ENCODE measurements at regions not wholly inside any gene's neighbourhood (a gene's known extent, or its start where the extent isn't known, plus 50 kb on each side); places are given as distances from the start of the nearest gene placed in this dataset.
"Not testable (repeated sequence)": the region's sequence is repeated elsewhere in the genome, so short reads cannot be mapped to it uniquely, and the experiment has no call there.

DNA sequence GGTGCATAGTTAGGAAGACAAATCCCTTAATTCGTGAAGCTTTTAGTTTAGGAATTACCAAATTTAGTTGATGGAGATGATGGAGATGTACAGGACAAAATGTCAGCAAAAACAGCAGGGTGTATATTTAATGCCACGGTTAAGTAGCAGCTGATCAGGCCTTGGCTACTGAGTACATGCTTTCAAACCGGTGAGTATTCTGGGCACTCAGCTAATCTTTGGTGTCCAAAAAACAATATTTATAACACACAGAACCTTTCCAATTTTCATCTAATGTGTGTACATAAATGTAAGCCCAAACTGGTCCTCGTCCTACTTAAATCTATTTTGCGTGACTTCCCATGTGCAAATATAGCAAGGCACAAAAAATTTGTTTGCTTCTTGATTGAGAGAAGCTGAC is 703.4 kb upstream of the LINC00305 start:
- DNase-seq (ENCODE audit: low read depth) = no peak

GRCh38 chr18:64851726-64852125 is 702.8 kb upstream of the LINC00305 start:
- DNase-seq (ENCODE audit: low read depth) = no peak

DNA sequence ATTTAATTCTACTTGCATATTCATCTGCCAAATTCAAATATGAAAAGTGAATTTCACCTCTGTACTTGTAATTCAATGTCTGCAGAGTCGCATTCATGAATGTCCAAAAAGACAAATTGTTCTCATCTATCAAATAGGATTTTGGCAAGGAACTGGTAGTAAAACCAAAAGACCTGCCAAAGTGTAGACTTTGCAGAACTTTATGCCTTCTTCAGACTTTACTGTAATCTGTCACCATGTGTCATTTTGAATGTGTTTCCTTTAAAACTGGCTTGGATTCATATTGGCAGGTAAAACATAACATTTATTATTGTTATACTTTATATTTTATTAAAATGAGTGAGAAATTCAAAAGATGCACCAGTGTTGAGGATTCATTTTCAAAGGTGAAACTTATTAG is 701.9 kb upstream of the LINC00305 start:
- no peak for DNase-seq (ENCODE audit: low read depth)

DNA sequence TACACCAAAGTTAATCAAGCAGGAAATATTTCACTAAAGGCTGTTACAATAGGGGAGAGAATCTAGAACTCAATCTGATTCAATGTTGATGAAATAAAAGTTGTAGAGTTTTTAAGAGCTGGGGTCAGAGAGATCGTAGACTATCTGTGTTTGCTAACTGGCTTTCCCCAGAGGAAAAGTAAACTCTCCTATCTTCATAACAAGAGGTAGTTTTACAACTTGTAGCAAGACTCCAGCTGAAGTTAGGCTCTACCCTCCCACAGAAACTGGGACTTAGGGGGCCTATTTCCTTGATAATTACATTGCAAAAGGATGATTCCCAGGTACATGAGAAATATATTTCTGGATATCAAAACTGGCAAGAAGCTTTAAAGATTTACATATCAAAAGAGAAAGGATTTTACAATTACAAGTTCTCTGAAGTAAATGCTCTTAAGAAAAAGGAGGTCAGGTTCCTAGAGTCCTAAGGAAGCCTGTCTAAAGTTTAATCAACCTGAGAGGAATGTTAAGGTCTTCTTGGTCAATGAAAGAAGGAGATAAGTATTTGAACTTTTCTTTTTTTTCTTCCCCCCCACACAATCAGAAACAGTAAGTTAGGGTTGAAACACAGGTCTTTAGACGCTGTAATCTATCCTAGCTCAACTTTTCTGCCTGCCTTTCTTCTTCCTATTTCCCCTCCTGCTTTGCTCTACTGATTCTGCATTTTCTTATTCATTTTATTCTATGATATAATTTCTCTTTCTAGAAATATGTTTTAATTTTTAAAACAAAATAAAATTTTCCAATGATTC is 692.2 kb upstream of the LINC00305 start:
- DNase-seq (ENCODE audit: low read depth) = no peak

DNA sequence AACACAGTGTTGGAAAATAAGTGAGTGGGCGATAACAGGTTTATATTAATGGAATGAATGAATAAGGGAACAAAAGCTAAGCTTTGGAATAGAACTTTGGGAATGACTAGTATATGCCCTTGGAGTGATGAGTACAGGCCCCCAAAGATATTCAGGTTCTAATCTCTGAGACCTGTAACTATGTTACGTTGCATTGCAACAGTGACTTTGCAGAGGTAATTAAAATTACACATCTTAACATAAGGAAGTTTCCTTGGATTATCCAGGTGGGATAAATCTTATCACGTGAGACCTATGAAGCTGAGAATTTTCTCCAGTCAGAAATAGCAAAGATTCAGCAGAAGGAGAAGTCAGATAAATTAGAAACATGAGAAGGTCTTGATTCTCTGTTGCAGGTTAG is 661.5 kb upstream of the LINC00305 start:
- no peak for DNase-seq (ENCODE audit: low read depth)

DNA sequence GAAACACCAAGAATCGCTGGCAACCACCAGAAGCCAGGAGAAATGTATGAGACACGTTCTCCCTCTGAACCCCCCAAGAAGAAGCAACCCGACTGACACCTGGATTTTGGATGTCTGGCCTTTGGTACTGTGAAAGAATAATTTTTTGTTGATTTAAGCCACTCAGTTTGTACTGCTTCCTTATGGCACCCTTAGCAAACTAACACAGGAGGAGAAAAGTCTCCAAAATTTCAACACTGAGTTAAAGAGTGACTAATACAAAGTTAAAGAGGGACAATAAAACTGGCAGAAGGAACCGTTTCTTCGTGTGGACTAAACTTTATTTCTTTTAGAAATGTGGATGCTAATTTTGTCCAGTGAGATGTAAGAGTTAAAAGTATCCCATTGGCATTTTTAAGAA is 660.9 kb upstream of the LINC00305 start:
- no peak for DNase-seq (ENCODE audit: low read depth)

DNA sequence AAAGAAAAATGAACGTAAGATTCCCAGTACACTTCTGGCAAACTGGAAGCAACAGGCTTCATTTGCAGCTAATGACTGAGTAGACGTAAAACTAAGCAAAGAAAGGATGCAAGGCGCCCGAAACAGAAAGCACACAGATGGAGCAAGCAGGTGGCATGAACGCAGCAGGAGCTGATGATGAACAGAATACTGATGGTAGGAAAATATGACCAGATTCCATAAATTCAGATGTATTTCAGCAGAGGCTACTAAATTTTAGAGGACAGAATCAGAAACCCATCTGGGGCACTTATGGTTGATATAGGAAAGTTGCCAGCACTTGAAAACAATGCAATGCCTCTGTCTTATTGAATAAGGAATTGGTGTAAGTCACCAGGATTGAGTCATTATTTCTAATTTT is 658.7 kb upstream of the LINC00305 start:
- no peak for DNase-seq (ENCODE audit: low read depth)

- no peak for DNase-seq (ENCODE audit: low read depth)
Observed at GRCh38 chr18:64806691-64807090, 657.8 kb upstream of the LINC00305 start.

- no peak for DNase-seq (ENCODE audit: low read depth)
Observed at GRCh38 chr18:64806232-64806631, 657.3 kb upstream of the LINC00305 start.

- DNase-seq (ENCODE audit: low read depth) = no peak
Observed at GRCh38 chr18:64803471-64803870, 654.6 kb upstream of the LINC00305 start.

GRCh38 chr18:64800151-64800550 is 651.3 kb upstream of the LINC00305 start:
- no peak for DNase-seq (ENCODE audit: low read depth)

DNA sequence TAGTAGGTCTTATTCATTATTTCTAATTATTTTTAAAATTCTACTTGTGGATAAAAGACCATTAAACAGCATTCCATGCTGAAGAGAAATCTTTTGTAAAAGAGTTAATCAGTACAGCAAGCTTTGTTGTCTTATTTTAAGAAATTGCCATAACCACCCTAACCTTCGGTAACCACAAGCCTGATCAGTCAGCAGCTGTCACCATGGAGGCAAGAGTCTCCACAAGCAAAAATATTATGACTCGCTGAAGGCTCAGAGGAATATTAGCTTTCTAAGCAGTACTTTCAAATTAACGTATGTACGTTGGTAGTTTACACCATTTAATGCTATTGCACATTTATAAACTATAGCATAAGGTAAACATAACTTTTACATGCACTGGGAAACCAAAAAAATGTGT is 650.5 kb upstream of the LINC00305 start:
- no peak for DNase-seq (ENCODE audit: low read depth)

- no peak for DNase-seq (ENCODE audit: low read depth)
Observed at GRCh38 chr18:64791236-64791635, 642.3 kb upstream of the LINC00305 start.

- no peak for DNase-seq (ENCODE audit: low read depth)
Observed at GRCh38 chr18:64785686-64786085, 636.8 kb upstream of the LINC00305 start.

GRCh38 chr18:64777556-64777955 is 628.7 kb upstream of the LINC00305 start:
- DNase-seq (ENCODE audit: low read depth) = no peak

- no peak for DNase-seq (ENCODE audit: low read depth)
Observed at GRCh38 chr18:64765908-64766307, 617.0 kb upstream of the LINC00305 start.

- no peak for DNase-seq (ENCODE audit: low read depth)
Observed at GRCh38 chr18:64752707-64753106, 603.8 kb upstream of the LINC00305 start.

DNA sequence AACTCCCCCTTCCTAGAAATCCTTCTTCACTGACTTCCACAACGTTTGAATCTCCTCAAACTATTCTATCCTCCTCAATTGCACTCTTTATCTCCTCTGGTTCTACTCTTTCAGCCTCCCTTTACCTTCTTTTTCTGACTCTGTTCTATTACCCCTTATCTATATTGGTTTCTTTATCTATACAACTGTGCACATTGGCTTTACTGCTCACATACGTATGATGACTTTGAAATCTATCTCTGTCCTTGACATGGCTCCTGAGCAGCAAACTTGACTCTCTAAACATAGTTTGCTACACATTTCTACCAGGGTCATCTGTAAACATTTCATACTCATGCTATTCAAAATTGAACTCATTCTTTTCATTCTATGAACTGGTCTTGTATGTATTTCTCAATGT is 601.0 kb upstream of the LINC00305 start:
- no peak for DNase-seq (ENCODE audit: low read depth)

GRCh38 chr18:64747803-64748202 is 598.9 kb upstream of the LINC00305 start:
- no peak for DNase-seq (ENCODE audit: low read depth)

GRCh38 chr18:64742898-64743297 is 594.0 kb upstream of the LINC00305 start:
- DNase-seq (ENCODE audit: low read depth) = no peak

DNA sequence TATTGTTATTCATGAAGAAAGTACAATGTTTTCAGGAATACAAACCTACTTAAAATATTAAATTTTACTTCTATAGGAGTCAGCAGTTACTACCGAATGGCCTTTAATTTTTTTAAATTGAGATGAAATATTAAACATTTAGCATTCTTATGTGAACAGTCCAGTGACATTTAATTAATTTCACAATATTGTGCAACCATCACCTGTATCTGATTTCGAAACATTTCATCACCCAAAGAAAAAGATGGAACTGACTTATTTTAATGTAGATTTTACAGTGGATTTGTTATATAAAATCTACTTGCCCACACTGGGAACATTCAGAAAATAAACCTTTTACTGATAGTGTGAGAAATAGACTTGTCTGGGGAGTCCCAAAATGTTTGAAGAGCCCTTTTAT is 585.2 kb upstream of the LINC00305 start:
- no peak for DNase-seq (ENCODE audit: low read depth)

DNA sequence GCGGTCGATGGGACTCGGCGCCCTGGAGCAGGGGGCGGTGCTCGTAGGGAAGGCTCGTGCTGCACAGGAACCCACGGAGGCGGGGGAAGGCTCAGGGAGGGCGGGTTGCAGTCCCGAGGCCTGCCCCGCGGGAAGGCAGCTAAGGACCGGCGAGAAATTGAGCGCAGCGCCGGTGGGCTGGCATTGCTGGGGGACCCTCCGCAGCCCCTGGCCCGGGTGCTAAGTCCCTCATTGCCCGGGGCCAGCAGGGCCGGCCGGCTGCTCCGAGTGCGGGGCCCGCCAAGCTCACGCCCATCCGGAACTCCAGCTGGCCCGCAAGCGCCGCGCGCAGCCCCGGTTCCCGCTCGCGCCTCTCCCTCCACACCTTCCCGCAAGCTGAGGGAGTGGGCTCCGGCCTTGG is 576.8 kb upstream of the LINC00305 start:
- DNase-seq (ENCODE audit: low read depth) = not testable (repeated sequence)

- no peak for DNase-seq (ENCODE audit: low read depth)
Observed at GRCh38 chr18:64720781-64721464, 572.0 kb upstream of the LINC00305 start.

- no peak for DNase-seq (ENCODE audit: low read depth)
Observed at GRCh38 chr18:64718808-64719207, 569.9 kb upstream of the LINC00305 start.

Measured in ELR (cell line).